NB4 (cell line): ENCODE measurements at regions not wholly inside any gene's neighbourhood (a gene's known extent, or its start where the extent isn't known, plus 50 kb on each side); places are given as distances from the start of the nearest gene placed in this dataset.

Experiments
- POLR2A ChIP-seq: IDR thresholded peaks from 2 replicates; pipeline ENCODE4 v1.6.1; 2011; ENCODE audit warnings: mild to moderate bottlenecking; ENCODE audit not compliant: insufficient read length; ENCODE audit errors: extremely low read depth
- TF ChIP-seq, protein P1 (sequence below): IDR thresholded peaks from one replicate; pipeline ENCODE4 v1.5.1; 2012; ENCODE audit warnings: low read depth, low read length

DNA sequence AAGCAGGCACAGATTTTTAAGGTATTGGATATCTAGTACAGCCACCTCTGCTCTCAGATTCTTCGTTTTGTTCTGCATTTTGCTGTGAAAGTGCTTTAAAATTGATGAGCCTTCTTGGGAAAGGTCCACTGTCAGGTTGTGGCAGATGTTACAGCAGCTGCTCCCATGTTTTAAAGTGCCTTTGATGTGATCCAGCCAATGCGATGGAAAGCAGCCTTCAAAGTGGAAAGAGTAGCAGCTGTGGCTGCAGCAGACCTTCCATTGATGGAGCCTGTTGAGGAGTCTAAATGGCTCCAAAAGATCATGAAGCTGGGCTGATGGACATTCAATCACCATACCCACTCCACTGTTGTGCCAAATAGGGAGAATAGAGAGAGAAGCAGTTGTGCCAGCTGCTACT lies 816.9 kb downstream of the PLA2G4A start:
- TF ChIP-seq, protein P1, sequence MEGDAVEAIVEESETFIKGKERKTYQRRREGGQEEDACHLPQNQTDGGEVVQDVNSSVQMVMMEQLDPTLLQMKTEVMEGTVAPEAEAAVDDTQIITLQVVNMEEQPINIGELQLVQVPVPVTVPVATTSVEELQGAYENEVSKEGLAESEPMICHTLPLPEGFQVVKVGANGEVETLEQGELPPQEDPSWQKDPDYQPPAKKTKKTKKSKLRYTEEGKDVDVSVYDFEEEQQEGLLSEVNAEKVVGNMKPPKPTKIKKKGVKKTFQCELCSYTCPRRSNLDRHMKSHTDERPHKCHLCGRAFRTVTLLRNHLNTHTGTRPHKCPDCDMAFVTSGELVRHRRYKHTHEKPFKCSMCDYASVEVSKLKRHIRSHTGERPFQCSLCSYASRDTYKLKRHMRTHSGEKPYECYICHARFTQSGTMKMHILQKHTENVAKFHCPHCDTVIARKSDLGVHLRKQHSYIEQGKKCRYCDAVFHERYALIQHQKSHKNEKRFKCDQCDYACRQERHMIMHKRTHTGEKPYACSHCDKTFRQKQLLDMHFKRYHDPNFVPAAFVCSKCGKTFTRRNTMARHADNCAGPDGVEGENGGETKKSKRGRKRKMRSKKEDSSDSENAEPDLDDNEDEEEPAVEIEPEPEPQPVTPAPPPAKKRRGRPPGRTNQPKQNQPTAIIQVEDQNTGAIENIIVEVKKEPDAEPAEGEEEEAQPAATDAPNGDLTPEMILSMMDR: no peak
- TF ChIP-seq POLR2A: no peak
